NCI-H1092 (cell line): ENCODE measurements at regions not wholly inside any gene's neighbourhood (a gene's known extent, or its start where the extent isn't known, plus 50 kb on each side); places are given as distances from the start of the nearest gene placed in this dataset.

Experiments used
- DNase-seq: peaks from one replicate; lab custom pipeline; 2025; lab: John Stamatoyannopoulos, UW

DNA sequence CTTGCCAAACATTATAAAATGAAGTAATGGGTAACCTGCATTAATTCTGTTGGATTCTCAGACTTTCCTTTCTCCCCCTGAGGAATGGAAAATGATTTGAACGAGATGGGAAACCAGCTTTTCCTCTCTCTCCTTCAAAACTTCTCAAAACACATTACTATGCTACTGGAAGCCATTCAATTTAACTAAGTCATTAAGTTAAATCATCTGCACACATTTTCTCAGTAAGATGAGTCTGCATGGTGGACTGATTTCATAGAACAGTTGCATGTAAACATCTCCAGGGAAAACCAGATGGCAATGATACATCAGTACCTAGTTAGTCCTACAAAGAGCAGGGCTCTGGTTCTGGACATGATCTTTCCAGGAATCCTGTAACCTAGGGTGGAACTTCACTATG lies 59.9 kb downstream of the BMP4 start:
- DNase-seq: no peak

DNA sequence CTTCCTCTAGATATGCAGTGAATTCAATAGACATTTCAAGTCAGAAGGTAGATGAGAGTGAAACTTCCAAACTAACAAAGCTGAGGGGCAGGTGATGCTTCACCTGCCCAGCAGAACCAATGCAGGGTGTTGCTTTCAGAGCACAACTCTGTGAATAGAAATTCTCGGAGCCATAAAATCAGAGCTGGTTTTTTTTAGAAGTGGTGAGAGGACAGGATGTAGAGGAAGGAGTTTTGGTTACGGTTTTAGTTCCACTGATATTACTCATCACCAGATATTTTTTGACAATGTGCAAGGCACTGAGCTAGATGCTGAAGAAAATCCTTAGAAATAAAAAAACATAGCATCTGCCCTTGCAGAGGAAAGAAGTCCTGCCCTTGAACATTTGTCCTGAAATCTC lies 62.2 kb downstream of the BMP4 start:
- DNase-seq: no peak

DNA sequence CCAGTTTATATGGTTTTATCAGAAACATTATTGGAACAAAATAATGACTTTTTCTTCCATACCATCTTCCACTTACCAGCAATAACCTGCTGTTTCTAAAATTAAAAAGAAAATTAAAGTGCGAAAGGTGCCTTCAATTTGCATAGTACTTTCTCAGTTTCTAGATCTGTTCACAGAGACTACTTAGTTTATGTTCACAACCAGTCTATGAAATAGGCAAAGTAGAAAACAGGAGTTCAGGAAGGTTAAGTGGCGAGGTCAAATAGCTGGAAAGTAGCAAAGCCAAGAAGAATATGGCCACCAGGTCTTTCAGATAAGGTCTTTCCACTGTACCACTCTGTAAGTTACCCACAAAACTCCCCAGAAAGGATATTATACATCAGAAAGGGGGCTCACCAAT lies 63.3 kb downstream of the BMP4 start:
- no peak for DNase-seq

GRCh38 chr14:53890611-53891101 lies 66.0 kb downstream of the BMP4 start:
- DNase-seq: no peak

GRCh38 chr14:53888535-53889386 lies 67.9 kb downstream of the BMP4 start:
- no peak for DNase-seq

DNA sequence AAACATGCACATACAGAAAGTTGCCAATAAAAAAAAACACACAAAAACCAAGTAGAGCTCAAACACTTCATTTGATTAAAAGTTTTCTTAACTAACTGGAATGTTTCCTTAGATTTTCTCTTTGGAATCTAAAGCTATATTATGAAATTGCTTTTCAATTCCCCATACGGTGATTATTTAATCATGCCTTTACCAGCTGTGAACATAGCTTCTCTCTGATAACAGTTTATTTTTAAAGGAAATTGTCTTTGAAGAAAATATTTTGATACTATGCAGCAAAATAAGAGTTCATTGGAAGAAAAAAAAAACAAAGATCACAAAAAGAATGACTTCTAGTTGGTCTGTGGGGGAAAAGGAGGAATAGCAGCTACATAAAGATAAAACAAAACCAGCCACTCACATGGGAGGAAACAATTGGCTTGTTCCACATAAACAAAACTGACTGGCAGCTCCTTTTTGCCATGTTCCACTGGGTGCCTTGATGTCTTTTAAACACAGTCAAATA lies 71.4 kb downstream of the BMP4 start:
- no peak for DNase-seq

DNA sequence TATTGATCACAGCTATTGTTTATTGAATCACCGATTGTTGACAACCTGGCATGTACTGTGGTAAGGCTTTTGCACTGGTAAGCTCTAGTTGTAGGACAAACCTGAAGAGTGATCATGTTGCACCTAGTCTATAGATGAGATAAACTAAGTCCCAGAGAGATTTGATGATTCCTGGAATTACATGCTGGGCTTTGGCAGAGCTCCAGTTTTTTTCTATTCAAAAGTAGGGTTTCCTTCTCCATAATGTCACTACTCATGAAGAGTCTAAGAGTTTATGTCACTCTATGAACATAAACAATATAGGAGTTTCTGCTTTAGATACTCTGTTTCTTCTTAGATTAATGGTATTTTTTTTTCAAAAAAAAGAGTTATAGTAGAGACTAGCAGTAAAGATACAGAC lies 72.0 kb downstream of the BMP4 start:
- no peak for DNase-seq

DNA sequence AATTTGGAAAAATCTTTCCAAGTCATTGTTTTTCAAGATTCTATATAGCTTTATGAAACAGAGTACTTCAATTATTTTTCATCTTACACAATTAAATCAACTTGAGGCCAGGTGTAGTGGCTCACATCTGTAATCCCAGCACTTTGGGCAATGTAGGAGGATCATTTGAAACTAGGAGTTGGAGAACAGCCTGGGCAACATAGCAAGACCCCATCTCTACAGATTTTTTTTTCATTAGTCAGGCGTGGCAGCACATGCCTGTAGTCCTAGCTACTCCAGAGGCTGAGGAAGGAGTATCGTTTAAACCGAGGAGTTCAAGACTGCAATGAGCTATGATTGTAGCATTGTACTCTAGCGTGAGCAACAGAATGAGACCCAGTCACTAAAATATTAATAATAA lies 72.9 kb downstream of the BMP4 start:
- no peak for DNase-seq

- no peak for DNase-seq
These were observed 73.9 kb downstream of the BMP4 start for GRCh38 chr14:53882684-53883083.

DNA sequence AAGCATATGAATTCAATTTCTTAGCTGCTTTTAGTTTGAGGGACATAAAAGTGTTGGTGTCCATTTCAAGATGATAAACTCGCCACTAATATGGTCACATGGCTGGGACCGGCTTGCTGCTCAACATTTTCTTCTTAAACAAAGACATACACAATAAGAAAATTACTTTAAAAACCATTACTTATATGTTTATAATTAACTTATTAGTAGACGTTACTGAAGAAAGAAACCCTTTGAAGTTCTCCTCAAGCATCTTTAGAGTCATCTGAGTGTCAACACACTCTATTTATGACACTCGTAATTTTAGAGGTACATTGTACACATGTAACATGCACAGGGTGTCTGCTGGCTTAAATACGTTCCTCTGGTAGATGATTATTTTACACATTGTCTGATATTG lies 74.7 kb downstream of the BMP4 start:
- no peak for DNase-seq

GRCh38 chr14:53881161-53881871 lies 75.3 kb downstream of the BMP4 start:
- no peak for DNase-seq

DNA sequence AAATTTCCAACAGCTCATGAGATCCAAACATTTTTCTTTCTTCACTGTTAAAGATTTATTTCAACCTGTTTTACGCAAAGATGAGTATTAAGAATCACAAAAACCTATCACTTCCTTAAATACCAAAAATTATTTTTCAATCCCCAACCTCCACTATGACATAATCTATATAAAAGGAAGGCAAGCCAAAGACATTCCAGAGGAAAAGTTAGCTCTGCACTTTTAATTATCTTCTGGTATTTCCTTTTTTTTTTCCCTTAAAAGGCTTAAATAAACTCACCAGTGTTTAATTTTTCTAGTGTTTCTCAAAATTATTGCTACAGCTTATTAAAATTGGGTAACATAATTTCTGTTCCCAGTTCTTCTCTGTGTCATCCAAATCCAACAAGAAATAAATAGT lies 75.9 kb downstream of the BMP4 start:
- DNase-seq: no peak

- DNase-seq: no peak
These were observed 76.9 kb downstream of the BMP4 start for GRCh38 chr14:53879747-53880146.

GRCh38 chr14:53879022-53879686 lies 77.5 kb downstream of the BMP4 start:
- DNase-seq: no peak

DNA sequence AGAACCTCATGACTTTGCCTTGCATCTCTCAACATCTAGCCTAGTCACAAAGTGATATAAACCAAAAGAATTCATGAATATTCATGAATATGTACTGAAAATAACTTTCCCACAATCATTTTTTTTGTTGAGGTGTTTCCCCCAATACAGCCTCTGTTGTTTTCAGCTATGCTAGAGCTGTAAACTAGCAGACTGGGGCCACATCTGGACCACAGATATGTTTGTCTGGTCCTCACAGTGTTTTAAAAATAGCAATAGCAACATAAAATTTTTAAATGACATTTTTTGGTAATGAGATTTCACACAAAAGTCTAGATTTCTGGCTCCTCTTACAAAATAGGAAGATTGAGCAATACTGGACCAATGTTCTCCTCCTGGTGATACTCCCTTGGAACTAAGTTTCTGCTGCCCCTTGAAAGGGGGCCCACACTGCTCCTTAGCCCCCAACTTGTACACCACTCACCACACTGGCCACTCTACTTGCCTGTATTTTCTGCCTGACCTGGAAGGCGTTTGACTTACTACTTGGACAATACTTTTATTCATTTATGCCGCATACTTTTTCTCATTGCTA lies 81.2 kb downstream of the BMP4 start:
- DNase-seq: no peak

DNA sequence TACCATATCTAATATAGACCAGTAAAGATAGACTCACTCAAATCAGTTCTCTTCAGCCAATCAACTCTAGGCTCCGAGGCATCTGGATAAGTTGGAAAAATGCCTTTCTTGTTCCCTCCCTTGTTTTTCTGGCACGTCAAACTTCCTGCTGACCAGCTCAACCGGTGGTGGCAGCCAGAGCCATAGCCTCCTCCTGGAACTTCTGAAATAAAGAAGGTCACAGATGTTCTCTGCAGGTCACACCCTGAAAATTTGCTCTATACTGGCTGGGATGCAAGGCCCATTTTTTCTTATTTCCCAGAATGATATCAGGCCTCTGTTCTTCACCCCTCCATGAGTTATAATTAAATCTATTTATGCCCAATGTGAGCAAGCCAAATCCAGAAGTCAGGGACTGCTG lies 81.9 kb downstream of the BMP4 start:
- DNase-seq: no peak

DNA sequence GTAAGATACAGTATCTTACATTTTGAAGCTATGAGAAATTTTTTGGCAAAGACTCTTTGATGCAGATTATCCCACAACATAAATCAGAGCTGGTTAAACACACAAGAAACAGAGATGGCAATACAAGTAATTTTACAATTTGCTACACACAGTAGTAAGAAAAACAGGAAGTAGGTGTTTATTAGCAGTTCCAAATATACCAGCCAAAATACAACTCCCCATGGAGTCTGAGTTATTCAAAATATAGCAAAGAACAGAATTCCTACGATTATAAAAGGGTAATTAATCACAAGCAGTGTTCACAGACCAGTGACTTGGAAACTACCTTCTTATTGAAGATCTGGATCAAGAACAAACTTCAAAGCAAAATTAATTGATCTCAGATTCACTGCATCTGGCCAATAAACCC lies 83.9 kb downstream of the BMP4 start:
- DNase-seq: no peak

- no peak for DNase-seq
These were observed 84.7 kb downstream of the BMP4 start for GRCh38 chr14:53871951-53872350.

GRCh38 chr14:53871011-53871410 lies 85.6 kb downstream of the BMP4 start:
- no peak for DNase-seq

GRCh38 chr14:53865711-53866110 lies 90.9 kb downstream of the BMP4 start:
- no peak for DNase-seq

- DNase-seq: no peak
These were observed 94.8 kb downstream of the BMP4 start for GRCh38 chr14:53861781-53862180.

DNA sequence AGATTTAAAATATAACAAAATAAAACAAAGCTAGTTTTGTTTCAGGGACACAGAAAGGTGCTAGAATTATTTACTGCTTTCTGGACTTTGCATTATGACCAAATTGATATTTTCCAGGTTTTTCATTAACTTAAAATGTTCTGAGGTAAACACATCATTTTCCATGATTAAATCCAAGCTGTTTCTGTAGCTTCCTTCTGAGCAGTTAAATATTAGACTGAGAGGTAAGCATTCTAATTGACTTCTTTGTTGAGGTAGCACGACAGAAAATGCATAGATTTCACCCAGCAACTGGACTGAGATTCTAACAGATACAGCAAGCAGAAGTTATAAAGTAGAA lies 98.3 kb downstream of the BMP4 start:
- no peak for DNase-seq
